ENCODE measurements at regions not wholly inside any gene's neighbourhood (a gene's known extent, or its start where the extent isn't known, plus 50 kb on each side); places are given as distances from the start of the nearest gene placed in this dataset.
"Not testable (repeated sequence)": the region's sequence is repeated elsewhere in the genome, so short reads cannot be mapped to it uniquely, and the experiment has no call there.

- TF ChIP-seq CTCF (IDR thresholded peaks at IDR 0.05; ENCODE audit: unreplicated experiment in 3 of 3), result no peak
- H3K27ac Mint-ChIP-seq, result no peak overlapping the region
- no peaks in the 10 kb centered on the region for H3K36me3 Mint-ChIP-seq (ENCODE audit: low read depth)
- H3K4me3 Mint-ChIP-seq, result no peak overlapping the region
- no peaks in the 10 kb centered on the region for H3K9me3 Mint-ChIP-seq
- H3K27me3 Mint-ChIP-seq (ENCODE audit: low read depth), result no peaks in the 10 kb centered on the region
- peaks cover 9% of the 10 kb centered on the region for H3K4me1 Mint-ChIP-seq
Observed at GRCh38 chr2:198525211-198525969, 721.0 kb downstream of the PLCL1 start.

- Mint-ChIP-seq H3K9me3 (no peaks in the 10 kb centered on the region), H3K4me3 (no peak overlapping the region), H3K27ac (no peak overlapping the region), H3K36me3 (ENCODE audit: low read depth) (no peaks in the 10 kb centered on the region), H3K27me3 (ENCODE audit: low read depth) (no peaks in the 10 kb centered on the region), H3K4me1 (peaks cover 9% of the 10 kb centered on the region)
- no peak for TF ChIP-seq CTCF (IDR thresholded peaks at IDR 0.05; ENCODE audit: unreplicated experiment in 3 of 3)
Observed at GRCh38 chr2:198523710-198524109, 719.3 kb downstream of the PLCL1 start.

GRCh38 chr2:198518935-198519334 is 714.5 kb downstream of the PLCL1 start:
- no peak for TF ChIP-seq CTCF (IDR thresholded peaks at IDR 0.05; ENCODE audit: unreplicated experiment in 3 of 3)
- H3K27ac Mint-ChIP-seq, result no peak overlapping the region
- H3K36me3 Mint-ChIP-seq (ENCODE audit: low read depth), result no peaks in the 10 kb centered on the region
- no peak overlapping the region for H3K4me3 Mint-ChIP-seq
- no peaks in the 10 kb centered on the region for H3K27me3 Mint-ChIP-seq (ENCODE audit: low read depth)
- H3K4me1 Mint-ChIP-seq, result no peaks in the 10 kb centered on the region
- peaks cover 3% of the 10 kb centered on the region for H3K9me3 Mint-ChIP-seq

GRCh38 chr2:198517976-198518375 is 713.6 kb downstream of the PLCL1 start:
- H3K4me1 Mint-ChIP-seq, result no peaks in the 10 kb centered on the region
- H3K36me3 Mint-ChIP-seq (ENCODE audit: low read depth), result no peaks in the 10 kb centered on the region
- peak overlapping the region in 2 of 3 experiments; percentile 8 to 57 for H3K27ac Mint-ChIP-seq
- H3K9me3 Mint-ChIP-seq, result peaks cover 3% of the 10 kb centered on the region
- H3K4me3 Mint-ChIP-seq, result no peak overlapping the region
- no peak for TF ChIP-seq CTCF (IDR thresholded peaks at IDR 0.05; ENCODE audit: unreplicated experiment in 3 of 3)
- no peaks in the 10 kb centered on the region for H3K27me3 Mint-ChIP-seq (ENCODE audit: low read depth)

- H3K4me1 Mint-ChIP-seq; H3K27me3 Mint-ChIP-seq (ENCODE audit: low read depth); H3K4me3 Mint-ChIP-seq; H3K27ac Mint-ChIP-seq; H3K36me3 Mint-ChIP-seq (ENCODE audit: low read depth); H3K9me3 Mint-ChIP-seq: not testable (repeated sequence)
Observed at GRCh38 chr2:198508610-198509009, 704.2 kb downstream of the PLCL1 start.

GRCh38 chr2:198499539-198499938 is 695.1 kb downstream of the PLCL1 start:
- Mint-ChIP-seq H3K36me3 (ENCODE audit: low read depth) (no peaks in the 10 kb centered on the region), H3K4me3 (peak overlapping the region in 2 of 3 experiments; percentile 20 to 61), H3K27me3 (ENCODE audit: low read depth) (no peaks in the 10 kb centered on the region), H3K4me1 (peaks cover 47% of the 10 kb centered on the region), H3K9me3 (no peaks in the 10 kb centered on the region), H3K27ac (peak overlapping the region; percentile 81 to 96 (median 90))
- no peak for TF ChIP-seq CTCF (IDR thresholded peaks at IDR 0.05; ENCODE audit: unreplicated experiment in 3 of 3)
